Epidermal melanocyte (primary cell): ENCODE measurements at regions not wholly inside any gene's neighbourhood (a gene's known extent, or its start where the extent isn't known, plus 50 kb on each side); places are given as distances from the start of the nearest gene placed in this dataset.
A peak's percentile ranks its signal among the peaks of the same experiment; 100 is the strongest.

Experiments
- DNase-seq: peaks from one replicate; pipeline ENCODE4 v3.0.0; 2011; ENCODE audit warnings: low spot score; ENCODE audit not compliant: insufficient read length

- no peak for DNase-seq
Measured at GRCh38 chr7:36802459-36803135, 78.3 kb upstream of the AOAH start.

GRCh38 chr7:36796850-36797536 is 72.7 kb upstream of the AOAH start:
- no peak for DNase-seq

- DNase-seq = no peak
Measured at GRCh38 chr7:36795451-36796021, 71.2 kb upstream of the AOAH start.

GRCh38 chr7:36794689-36795088 is 70.4 kb upstream of the AOAH start:
- DNase-seq = peak; percentile 45

- no peak for DNase-seq
Measured at GRCh38 chr7:36792421-36792820, 68.1 kb upstream of the AOAH start.

GRCh38 chr7:36790311-36790787 is 66.1 kb upstream of the AOAH start:
- DNase-seq = no peak

GRCh38 chr7:36788825-36789470 is 64.7 kb upstream of the AOAH start:
- DNase-seq = no peak

GRCh38 chr7:36787933-36788378 is 63.7 kb upstream of the AOAH start:
- DNase-seq = no peak

- DNase-seq = no peak
Measured at GRCh38 chr7:36784991-36785940, 61.0 kb upstream of the AOAH start.

- DNase-seq = no peak
Measured at GRCh38 chr7:36781011-36781738, 56.9 kb upstream of the AOAH start.

GRCh38 chr7:36777855-36778254 is 53.6 kb upstream of the AOAH start:
- no peak for DNase-seq

GRCh38 chr7:36777062-36777461 is 52.8 kb upstream of the AOAH start:
- no peak for DNase-seq

- no peak for DNase-seq
Measured at GRCh38 chr7:36775676-36776075, 51.4 kb upstream of the AOAH start.

- DNase-seq = no peak
Measured at GRCh38 chr7:36775061-36775620, 50.8 kb upstream of the AOAH start.
